ENCODE measurements at regions not wholly inside any gene's neighbourhood (a gene's known extent, or its start where the extent isn't known, plus 50 kb on each side); places are given as distances from the start of the nearest gene placed in this dataset.
A peak's percentile ranks its signal among the peaks of the same experiment; 100 is the strongest.

- no peak for DNase-seq (ENCODE audit: low spot score)
Measured at GRCh38 chr4:38313175-38313574, 350.8 kb upstream of the KLF3 start.

GRCh38 chr4:38313999-38314561 is 349.9 kb upstream of the KLF3 start:
- peak; percentile 63 for DNase-seq (ENCODE audit: low spot score)

GRCh38 chr4:38314663-38315062 is 349.3 kb upstream of the KLF3 start:
- DNase-seq (ENCODE audit: low spot score) = peak; percentile 68

DNA sequence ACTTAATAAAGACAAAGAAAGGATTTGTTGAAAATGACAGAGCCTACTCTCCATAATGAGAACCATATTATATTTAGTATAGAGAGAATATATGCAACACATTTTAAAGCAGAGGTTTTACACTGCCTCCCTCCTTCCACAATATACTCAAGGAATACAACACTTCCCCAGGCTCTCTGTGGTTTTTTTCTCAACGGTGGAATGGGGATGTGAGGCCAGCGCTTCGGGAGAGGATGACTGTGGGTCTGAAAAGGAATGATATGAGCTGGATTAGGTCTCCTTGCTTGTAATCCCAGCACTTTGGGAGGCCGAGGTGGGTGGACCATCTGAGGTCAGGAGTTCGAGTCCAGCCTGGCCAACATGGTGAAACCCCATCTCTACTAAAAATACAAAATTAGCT is 348.7 kb upstream of the KLF3 start:
- no peak for DNase-seq (ENCODE audit: low spot score)

DNA sequence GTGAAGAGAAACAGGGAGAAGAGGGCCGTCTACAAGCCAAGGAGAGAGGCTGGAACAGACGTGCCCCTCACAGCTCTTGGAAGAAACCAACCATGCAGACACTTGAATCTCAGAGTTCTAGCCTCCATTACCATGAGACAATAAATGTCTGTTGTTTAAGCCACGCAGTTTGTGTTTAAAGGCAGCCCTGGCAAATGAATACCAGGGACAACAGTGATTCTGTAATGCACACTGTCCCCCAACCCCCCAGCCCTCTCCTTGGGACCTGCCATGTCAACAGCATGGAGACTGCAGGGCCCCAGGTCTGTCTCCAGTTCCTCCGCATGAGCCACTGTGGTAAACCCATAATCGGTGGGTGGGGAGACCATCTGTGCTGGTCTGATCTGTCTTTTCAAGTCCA is 348.0 kb upstream of the KLF3 start:
- DNase-seq (ENCODE audit: low spot score) = no peak

- no peak for DNase-seq (ENCODE audit: low spot score)
Measured at GRCh38 chr4:38317041-38317674, 346.8 kb upstream of the KLF3 start.

- peak; percentile 91 for DNase-seq (ENCODE audit: low spot score)
Measured at GRCh38 chr4:38318737-38319455, 345.1 kb upstream of the KLF3 start.

DNA sequence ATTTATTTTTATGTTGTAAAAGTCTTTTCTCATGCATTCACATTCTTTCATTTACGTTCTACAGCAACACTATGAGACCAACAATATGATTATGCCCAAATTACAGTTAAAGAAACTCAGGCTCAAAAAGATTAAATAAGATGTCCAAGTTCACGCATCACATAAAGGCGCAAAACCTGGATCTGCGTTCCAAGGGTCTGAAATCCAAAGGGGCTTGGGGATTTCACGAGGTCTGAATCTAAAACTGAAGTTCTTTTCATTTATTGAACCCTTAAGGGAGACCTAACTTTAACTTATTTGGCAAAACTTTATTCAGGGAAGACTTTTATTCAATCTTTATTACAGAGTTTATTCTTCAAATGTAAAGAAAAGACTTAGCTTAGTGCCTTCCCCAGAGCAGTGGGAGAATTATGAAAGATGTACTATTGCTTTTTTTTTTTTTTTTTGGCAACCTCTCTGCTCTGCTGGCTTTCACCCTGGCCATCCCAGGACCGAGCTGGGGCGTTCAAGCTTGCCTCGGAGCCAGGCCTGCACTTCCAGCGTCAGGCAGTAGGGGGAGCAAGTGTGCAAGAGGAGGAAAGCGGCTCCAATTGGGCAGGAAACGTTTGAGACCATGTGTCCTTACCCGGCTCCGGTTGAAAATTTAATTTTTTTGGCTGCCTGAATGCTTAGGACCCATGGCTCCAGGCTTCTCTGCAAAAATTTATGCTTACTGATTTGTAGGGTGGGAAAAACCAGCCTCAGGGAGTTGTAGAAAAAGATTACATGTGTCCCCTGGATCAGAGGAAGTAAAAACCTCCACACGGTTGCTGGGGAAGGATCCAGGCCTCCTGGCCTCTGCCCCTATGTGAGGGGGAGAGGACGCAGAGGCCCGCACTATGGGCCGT is 344.3 kb upstream of the KLF3 start:
- DNase-seq (ENCODE audit: low spot score) = peak; percentile 77

DNA sequence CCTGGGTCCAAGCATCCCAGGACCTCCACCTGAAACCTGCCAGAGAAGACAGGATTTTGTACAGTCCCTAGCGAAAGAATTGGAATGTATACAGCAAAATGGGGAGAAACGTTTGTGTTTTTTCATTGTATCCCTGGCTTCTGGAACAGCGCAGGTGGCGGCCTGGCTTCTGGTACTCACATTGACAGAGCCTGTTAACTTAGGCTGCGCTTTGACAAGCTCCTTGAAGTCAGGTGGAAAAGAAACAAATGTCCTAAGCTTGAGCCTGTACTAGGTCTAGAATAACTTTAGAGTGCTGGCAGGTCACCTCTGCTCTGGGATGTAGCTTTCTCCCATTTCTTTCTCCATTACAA is 343.7 kb upstream of the KLF3 start:
- no peak for DNase-seq (ENCODE audit: low spot score)

DNA sequence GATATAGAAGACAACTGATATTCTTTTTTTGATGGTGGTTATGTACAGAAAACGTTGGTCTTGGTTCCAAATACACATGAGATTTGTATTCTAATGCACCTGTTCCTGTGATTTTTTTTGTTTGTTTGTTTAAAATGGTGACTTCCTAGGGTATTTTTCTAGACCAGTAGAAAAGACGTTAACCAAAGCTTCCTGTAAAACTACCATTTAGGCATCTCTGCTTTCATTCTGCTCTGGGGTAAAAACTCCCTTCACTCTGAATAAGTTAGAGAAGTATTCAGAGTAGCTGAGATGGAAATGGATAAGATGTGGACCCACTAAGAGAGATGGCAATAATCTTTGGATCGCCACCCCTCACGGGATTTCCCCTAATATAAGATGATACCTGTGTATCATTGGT is 343.2 kb upstream of the KLF3 start:
- no peak for DNase-seq (ENCODE audit: low spot score)

DNA sequence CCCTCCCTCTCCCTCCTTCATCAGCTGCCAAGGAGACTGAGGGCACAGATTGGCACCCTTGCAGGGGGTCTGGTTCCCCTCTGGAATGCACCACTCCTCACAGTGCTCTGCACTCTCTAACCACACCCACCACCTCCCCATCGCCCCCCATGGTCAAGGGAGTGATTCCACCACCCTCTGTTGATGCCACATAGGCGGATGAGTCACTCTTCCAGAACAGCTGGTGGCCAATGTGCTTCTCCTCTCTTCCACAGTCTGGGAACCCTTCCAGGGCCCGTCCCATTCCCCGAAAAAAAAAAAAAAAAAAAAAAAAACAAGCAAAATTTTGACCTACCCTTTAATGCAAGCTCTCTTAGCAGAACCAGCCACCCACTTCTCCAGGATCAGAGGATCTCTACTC is 341.3 kb upstream of the KLF3 start:
- peak; percentile 18 for DNase-seq (ENCODE audit: low spot score)

DNA sequence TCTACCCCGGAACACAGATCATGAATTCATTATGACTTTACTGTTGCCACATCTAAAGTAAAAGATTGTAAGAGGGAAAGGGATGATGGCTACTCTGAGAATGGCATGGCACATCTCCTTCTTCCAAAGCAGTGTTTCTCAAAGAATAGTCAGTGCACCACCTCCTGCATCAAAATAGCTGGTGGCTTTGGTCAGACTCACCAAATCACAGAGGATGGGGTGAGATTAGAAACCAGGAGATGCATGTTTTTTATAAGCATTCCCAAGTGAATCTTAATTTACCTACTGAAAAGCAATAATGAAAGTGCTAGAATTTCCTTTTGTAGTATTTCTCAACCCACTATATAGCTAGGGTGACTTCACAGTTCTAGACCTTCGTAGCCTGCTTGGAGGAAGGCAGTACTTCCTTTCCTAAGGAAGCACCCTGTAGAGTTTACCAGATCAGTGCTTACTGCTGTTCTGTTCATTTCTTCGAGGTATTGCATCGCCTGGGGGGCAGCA is 340.8 kb upstream of the KLF3 start:
- DNase-seq (ENCODE audit: low spot score) = no peak

DNA sequence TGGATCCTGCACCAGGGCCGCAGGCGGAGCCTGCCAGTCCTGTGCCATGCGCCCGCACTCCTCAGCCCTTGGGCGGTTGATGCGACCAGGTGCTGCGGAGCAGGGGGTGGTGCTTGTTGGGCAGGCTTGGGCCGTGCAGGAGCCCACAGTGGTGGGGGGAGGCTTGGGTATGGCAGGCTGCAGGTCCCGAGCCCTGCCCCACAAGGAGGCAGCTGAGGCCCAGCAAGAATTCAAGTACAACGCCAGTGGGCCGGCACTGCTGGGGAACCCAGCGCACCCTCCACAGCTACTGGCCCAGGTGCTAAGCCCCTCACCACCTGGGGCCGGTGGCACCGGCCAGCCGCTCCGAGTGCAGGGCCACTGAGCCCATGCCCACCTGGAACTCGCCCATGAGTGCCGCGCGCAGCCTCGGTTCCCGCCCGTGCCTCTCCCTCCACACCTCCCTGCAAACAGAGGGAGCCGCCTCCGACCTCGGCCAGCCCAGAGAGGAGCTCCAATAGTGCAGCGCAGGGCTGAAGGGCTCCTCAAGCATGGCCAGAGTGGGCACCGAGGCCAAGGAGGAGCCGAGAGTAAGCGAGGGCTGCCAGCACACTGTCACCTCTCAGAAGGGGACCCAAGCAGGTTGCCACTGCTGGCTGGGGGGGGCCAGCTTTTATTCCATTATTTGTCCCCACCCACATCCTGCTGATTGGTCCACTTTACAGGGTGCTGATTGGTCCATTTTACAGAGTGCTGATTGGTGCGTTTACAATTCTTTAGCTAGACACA is 339.0 kb upstream of the KLF3 start:
- DNase-seq (ENCODE audit: low spot score) = no peak

- no peak for DNase-seq (ENCODE audit: low spot score)
Measured at GRCh38 chr4:38325629-38325913, 338.4 kb upstream of the KLF3 start.

GRCh38 chr4:38326499-38326898 is 337.5 kb upstream of the KLF3 start:
- DNase-seq (ENCODE audit: low spot score) = no peak

DNA sequence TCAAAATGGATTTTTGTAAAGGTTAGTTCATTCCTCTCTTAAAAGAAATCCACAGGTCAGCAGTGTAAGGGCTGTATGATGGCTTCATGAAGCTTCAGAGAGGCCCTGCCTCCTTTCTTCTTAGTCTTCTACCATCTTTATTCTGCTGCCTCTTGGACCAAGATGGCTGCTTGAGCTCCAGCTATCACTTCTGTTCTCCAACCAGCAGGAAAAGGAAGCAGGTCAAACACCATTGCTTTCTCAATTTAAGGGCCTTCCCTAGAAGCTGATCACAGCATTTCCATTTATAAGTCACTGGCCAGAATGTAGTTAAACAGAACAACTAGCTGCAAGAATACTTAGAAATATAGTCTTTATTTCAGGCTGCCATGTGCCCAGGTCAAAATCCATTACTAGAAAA is 336.8 kb upstream of the KLF3 start:
- DNase-seq (ENCODE audit: low spot score) = no peak

DNA sequence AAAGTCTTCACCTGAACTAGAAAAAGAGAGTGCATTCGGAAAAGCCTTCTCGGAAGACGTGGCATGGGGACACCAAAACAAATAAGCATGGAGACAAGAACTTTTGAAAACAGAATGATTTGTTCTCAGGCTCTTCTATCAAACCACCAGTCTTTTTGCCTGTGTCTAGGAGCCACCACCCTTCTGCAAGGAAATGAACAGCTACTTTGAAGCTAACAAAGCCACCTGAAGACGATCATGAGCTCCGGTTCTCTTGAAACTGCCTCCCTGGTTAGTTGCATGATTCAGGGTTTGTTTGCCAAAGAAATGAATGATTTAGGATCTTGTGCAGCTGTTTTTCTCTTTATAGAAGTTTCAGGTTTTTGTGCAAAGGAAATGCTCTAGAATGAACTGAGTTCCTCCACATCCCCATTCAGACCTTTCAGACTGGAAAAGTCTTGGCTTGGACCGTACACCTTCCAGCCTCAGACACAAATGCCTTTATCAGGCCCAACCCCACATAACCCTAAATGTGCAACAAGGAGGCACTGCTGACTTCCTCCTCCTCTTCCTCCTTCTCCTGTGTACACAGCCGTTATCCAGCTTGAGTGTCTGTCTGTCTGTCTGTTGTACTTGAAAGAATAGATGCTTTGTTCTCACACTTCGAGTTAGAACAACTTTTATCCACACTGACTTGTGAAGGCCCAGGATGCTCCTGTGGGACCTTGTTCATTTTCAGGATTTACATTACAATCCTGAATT is 334.8 kb upstream of the KLF3 start:
- no peak for DNase-seq (ENCODE audit: low spot score)

DNA sequence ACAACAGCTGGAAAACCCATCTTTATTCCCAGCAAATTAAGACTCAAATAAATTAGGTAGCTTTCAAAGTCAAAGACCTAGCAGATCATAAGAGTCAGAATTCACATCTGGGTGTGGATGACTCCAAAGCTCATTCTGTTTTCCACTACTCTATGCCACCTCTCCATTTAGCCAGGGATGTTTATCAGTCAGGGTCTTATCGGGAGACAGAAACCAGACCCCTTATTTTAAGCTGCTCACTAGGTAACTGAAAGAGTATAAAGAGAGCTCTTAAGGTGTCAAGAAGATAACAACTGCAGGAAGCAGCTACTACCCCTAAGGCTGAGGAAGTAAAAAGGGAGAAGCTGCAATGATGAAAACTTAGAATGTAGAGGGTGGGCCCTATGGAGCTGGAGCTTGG is 333.7 kb upstream of the KLF3 start:
- DNase-seq (ENCODE audit: low spot score) = no peak

DNA sequence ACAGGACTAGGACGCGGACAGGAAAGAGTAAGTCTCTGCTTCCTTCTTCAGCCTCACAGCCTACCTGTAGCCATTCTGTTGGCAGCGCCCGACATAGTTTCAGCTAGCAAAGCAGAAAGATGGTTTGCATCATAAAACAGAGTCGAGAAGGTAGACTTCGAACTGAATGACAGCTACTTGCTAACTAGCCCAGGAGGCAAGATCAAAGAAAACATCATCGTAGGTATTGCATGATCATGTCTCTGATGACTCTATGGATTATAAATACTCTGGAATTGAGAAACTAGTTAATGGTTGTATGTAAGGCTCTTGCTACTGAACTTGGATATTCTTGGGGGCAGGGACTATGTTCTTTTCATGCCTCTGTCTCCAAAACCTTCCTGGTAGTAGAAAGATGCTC is 333.1 kb upstream of the KLF3 start:
- DNase-seq (ENCODE audit: low spot score) = no peak

DNA sequence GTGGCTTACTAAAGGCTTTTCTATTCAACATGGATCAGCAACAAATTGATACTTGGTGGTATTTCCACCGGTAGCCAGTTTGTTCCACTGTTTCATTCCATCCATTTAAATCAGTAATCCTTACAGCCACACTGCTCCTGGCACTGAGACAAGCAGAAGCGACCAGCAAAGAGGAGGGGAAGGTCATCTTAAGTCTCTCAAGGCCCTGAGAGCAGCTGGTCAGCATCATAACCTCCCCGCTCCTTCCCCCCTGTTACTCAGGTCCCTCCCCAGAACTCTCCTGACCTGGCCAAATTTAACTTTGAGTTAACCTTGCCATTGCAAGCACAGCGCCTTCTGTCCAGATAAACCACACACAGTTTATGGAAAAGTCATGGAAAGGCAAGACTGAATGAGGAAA is 331.3 kb upstream of the KLF3 start:
- DNase-seq (ENCODE audit: low spot score) = no peak

DNA sequence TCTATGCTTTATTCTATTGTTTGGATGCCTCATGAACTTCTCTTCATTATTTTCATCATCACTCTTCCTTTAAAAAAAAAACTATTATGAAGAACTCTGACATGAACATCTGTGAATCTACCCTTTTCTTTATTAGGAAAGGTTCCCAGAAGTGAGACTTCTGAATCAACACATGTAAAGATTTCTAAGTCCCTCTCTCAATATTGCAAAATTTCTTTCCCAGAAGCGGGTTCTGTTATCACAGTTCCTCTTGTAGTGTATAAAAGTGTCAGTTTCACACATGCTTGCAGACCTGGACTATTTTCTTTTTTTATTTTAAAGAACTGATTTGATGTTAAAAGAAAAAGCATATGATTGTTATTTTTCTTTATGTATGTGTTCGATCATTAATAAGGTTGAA is 330.8 kb upstream of the KLF3 start:
- DNase-seq (ENCODE audit: low spot score) = no peak
